IMR-90 (cell line): ENCODE measurements at regions not wholly inside any gene's neighbourhood (a gene's known extent, or its start where the extent isn't known, plus 50 kb on each side); places are given as distances from the start of the nearest gene placed in this dataset.

ENCODE experiments used
- ATAC-seq: fragments of 200-7000 bp; cut with Tn5 transposase; 2 replicates; pipeline ENCODE4 v1.9.1; 2020; ENCODE audit warnings: low read depth, mild to moderate bottlenecking, moderate library complexity
- BruUV-seq: library from RNA; stranded (reverse); fragments of 400-500 nt; replicated peaks from 2 replicates; lab custom pipeline; 2021; lab: Mats Ljungman, UMichigan
- CTCF ChIA-PET: fragments of 300-600 bp; formaldehyde crosslinking; extraction: SDS; loops from one replicate; lab custom pipeline; 2021; ENCODE audit warnings: antibody characterized with exemption; lab: Yijun Ruan, JAX
- POLR2A ChIA-PET: fragments of 300-600 bp; sonication (Branson Sonifier 250); formaldehyde crosslinking; loops from one replicate; lab custom pipeline; 2022; ENCODE audit warnings: antibody characterized with exemption; ENCODE audit not compliant: unreplicated experiment; lab: Charles Lee
- DNase-seq: peaks from one replicate; pipeline ENCODE4 v3.0.0; 2013
- H2AFZ ChIP-seq: replicated peaks from 2 replicates; pipeline ENCODE3; 2013; ENCODE audit warnings: low read length, mild to moderate bottlenecking; ENCODE audit not compliant: poor library complexity
- H2AK5ac ChIP-seq: 2 replicates; pipeline ENCODE4 v1.6.1; 2013; ENCODE audit warnings: low read depth, low read length, inconsistent platforms
- H2AK9ac ChIP-seq: replicated peaks from 2 replicates; pipeline ENCODE3; 2013; ENCODE audit warnings: mild to moderate bottlenecking, low read depth, low read length, moderate library complexity; ENCODE audit not compliant: poor library complexity
- H2BK120ac ChIP-seq: 2 replicates; pipeline ENCODE4 v1.6.1; 2013; ENCODE audit warnings: low read depth, low read length, inconsistent platforms
- H2BK15ac ChIP-seq: 3 replicates; pipeline ENCODE4 v1.6.1; 2013; ENCODE audit warnings: low read depth, low read length, inconsistent platforms
- H2BK20ac ChIP-seq: 2 replicates; pipeline ENCODE4 v1.6.1; 2013; ENCODE audit warnings: low read depth, mild to moderate bottlenecking, inconsistent platforms, low read length, moderate library complexity
- H2BK5ac ChIP-seq: 2 replicates; pipeline ENCODE4 v1.6.1; 2013; ENCODE audit warnings: mild to moderate bottlenecking, low read depth, low read length, inconsistent platforms; ENCODE audit not compliant: poor library complexity, severe bottlenecking
- H3K14ac ChIP-seq: replicated peaks from 2 replicates; pipeline ENCODE4 v1.6.1; 2013; ENCODE audit warnings: low read depth, low read length, inconsistent platforms
- H3K18ac ChIP-seq: 2 replicates; pipeline ENCODE4 v1.6.1; 2013; ENCODE audit warnings: low read depth, low read length, control low read depth
- H3K23ac ChIP-seq: 2 replicates; pipeline ENCODE4 v1.6.1; 2013; ENCODE audit warnings: low read depth, low read length, inconsistent platforms
- H3K27ac ChIP-seq: 2 replicates; pipeline ENCODE4 v1.5.1; 2013; ENCODE audit warnings: mild to moderate bottlenecking, control low read depth, low read length; ENCODE audit not compliant: insufficient read depth
- H3K27me3 ChIP-seq: 2 replicates; pipeline ENCODE4 v1.6.1; 2013; ENCODE audit warnings: low read length; ENCODE audit not compliant: control insufficient read depth, insufficient read depth
- H3K36me3 ChIP-seq: 2 replicates; pipeline ENCODE4 v1.6.1; 2013; ENCODE audit warnings: low read length, mixed read lengths; ENCODE audit not compliant: control insufficient read depth, insufficient read depth
- H3K4ac ChIP-seq: 2 replicates; pipeline ENCODE4 v1.6.1; 2013; ENCODE audit warnings: low read depth, low read length, inconsistent platforms
- H3K4me1 ChIP-seq: 2 replicates; pipeline ENCODE4 v1.6.1; 2013; ENCODE audit warnings: low read length, mixed read lengths; ENCODE audit not compliant: control insufficient read depth, insufficient read depth
- H3K4me2 ChIP-seq: 2 replicates; pipeline ENCODE4 v1.6.1; 2013; ENCODE audit warnings: low read depth, mild to moderate bottlenecking, control low read depth, low read length, moderate library complexity
- H3K4me3 ChIP-seq: 2 replicates; pipeline ENCODE4 v1.5.1; 2013; ENCODE audit warnings: low read depth, mild to moderate bottlenecking, control low read depth, low read length, moderate library complexity; ENCODE audit not compliant: insufficient read depth
- H3K56ac ChIP-seq: 2 replicates; pipeline ENCODE4 v1.6.1; 2013; ENCODE audit warnings: low read length, inconsistent platforms; ENCODE audit not compliant: insufficient read depth; ENCODE audit errors: extremely low read depth
- H3K79me1 ChIP-seq, 2 experiments: 2 replicates each; pipeline ENCODE4 v1.6.1; 2013; ENCODE audit warnings: low read length in 2 of 2, inconsistent platforms in 1 of 2, low read depth in 1 of 2
- H3K9ac ChIP-seq: 2 replicates; pipeline ENCODE4 v1.6.1; 2013; ENCODE audit warnings: low read depth, low read length, control low read depth
- H3K9me1 ChIP-seq: 2 replicates; pipeline ENCODE4 v1.6.1; 2013; ENCODE audit warnings: low read length, inconsistent platforms; ENCODE audit not compliant: insufficient read depth
- H3K9me3 ChIP-seq: 2 replicates; pipeline ENCODE4 v1.6.1; 2013; ENCODE audit warnings: low read length; ENCODE audit not compliant: control insufficient read depth, insufficient read depth
- H4K20me1 ChIP-seq: 2 replicates; pipeline ENCODE4 v1.6.1; 2013; ENCODE audit warnings: low read length, inconsistent platforms; ENCODE audit not compliant: insufficient read depth
- H4K5ac ChIP-seq: 2 replicates; pipeline ENCODE4 v1.6.1; 2013; ENCODE audit warnings: mild to moderate bottlenecking, low read depth, low read length, control low read depth
- H4K8ac ChIP-seq, 2 experiments: 2 replicates each; pipeline ENCODE4 v1.6.1; 2013; ENCODE audit warnings: low read depth in 2 of 2, low read length in 2 of 2, control low read depth in 1 of 2, inconsistent platforms in 1 of 2
- H4K91ac ChIP-seq: 2 replicates; pipeline ENCODE4 v1.6.1; 2013; ENCODE audit warnings: low read depth, low read length, inconsistent platforms; ENCODE audit not compliant: insufficient read depth
- BHLHE40 ChIP-seq: fragments of 150-350 bp; IDR thresholded peaks from 2 replicates; pipeline ENCODE4 v1.6.1; 2016; ENCODE audit warnings: mild to moderate bottlenecking, low read depth, low read length
- CEBPB ChIP-seq: IDR thresholded peaks from 2 replicates; pipeline ENCODE4 v1.6.1; 2012; ENCODE audit warnings: low read depth, low read length, improper control_type of control experiment
- CHD1 ChIP-seq: IDR thresholded peaks from 2 replicates; pipeline ENCODE4 v1.6.1; 2012; ENCODE audit warnings: low read depth, low read length, improper control_type of control experiment
- ELK1 ChIP-seq: fragments of 150-350 bp; IDR thresholded peaks from 2 replicates; pipeline ENCODE4 v1.6.1; 2016; ENCODE audit warnings: low read depth, mild to moderate bottlenecking, low read length, moderate library complexity, borderline replicate concordance
- MAFK ChIP-seq: IDR thresholded peaks from 2 replicates; pipeline ENCODE4 v1.6.1; 2012; ENCODE audit warnings: low read depth, low read length, improper control_type of control experiment
- MAZ ChIP-seq: IDR thresholded peaks from 2 replicates; pipeline ENCODE4 v1.6.1; 2012; ENCODE audit warnings: low read depth, mild to moderate bottlenecking, low read length, improper control_type of control experiment, moderate library complexity, borderline replicate concordance
- MXI1 ChIP-seq: IDR thresholded peaks from 2 replicates; pipeline ENCODE4 v1.6.1; 2012; ENCODE audit warnings: low read depth, mild to moderate bottlenecking, low read length, moderate library complexity, borderline replicate concordance
- NFE2L2 ChIP-seq: fragments of 150-350 bp; IDR thresholded peaks from 2 replicates; pipeline ENCODE4 v1.6.1; 2016; ENCODE audit warnings: low read depth, mild to moderate bottlenecking, low read length
- POLR2A ChIP-seq: IDR thresholded peaks from 2 replicates; pipeline ENCODE4 v1.6.1; 2012; ENCODE audit warnings: mild to moderate bottlenecking, low read depth, low read length
- RAD21 ChIP-seq: IDR thresholded peaks from 2 replicates; pipeline ENCODE4 v1.6.1; 2012; ENCODE audit warnings: low read length, improper control_type of control experiment
- RCOR1 ChIP-seq: IDR thresholded peaks from 2 replicates; pipeline ENCODE4 v1.6.1; 2012; ENCODE audit warnings: mild to moderate bottlenecking, low read length, improper control_type of control experiment; ENCODE audit not compliant: insufficient replicate concordance
- RFX5 ChIP-seq: IDR thresholded peaks from 2 replicates; pipeline ENCODE4 v1.8.0; 2012; ENCODE audit warnings: low read depth, mild to moderate bottlenecking, low read length, moderate library complexity
- SMC3 ChIP-seq: fragments of 150-350 bp; IDR thresholded peaks from 2 replicates; pipeline ENCODE4 v1.6.1; 2016; ENCODE audit warnings: low read depth, mild to moderate bottlenecking, antibody characterized with exemption, low read length, moderate library complexity
- USF2 ChIP-seq: fragments of 150-350 bp; IDR thresholded peaks from 2 replicates; pipeline ENCODE4 v1.6.1; 2017; ENCODE audit warnings: mild to moderate bottlenecking, antibody characterized with exemption, low read length, low read depth
- WGBS, 2 experiments: methylation state at CpG; one replicate each; pipeline versions ENCODE4 v1.1.5 to v1.1.7; 2013; ENCODE audit warnings: missing lambda C conversion rate in 2 of 2; ENCODE audit not compliant: insufficient read length in 1 of 2; ENCODE audit errors: extremely low coverage in 2 of 2; 5-methylcytosine and 5-hydroxymethylcytosine counted together
- dilution Hi-C: fragments of 300-500 bp; cut with HindIII; formaldehyde crosslinking; loops from one replicate; pipeline ENCODE4 v1.14.3; 2018; ENCODE audit warnings: low sequenced_read_pairs; ENCODE audit not compliant: unreplicated experiment
- in situ Hi-C: fragments of 300-500 bp; cut with MboI; formaldehyde crosslinking; loops from 3 replicates; pipeline ENCODE4 v1.14.3; 2019; ENCODE audit warnings: low sequenced_read_pairs, inconsistent platforms, mixed read lengths
- intact Hi-C: fragments of 100-400 bp; cut with micrococcal nuclease; formaldehyde crosslinking; loops from 2 replicates; pipeline ENCODE4 v1.10.0; 2022

GRCh38 chr2:16729335-16729734 lies 63.7 kb upstream of the CYRIA start:
- no peak overlapping the region for H4K5ac ChIP-seq
- H3K23ac ChIP-seq: no peak overlapping the region
- H3K14ac ChIP-seq: no peak overlapping the region
- no peak for ATAC-seq
- POLR2A ChIA-PET: no interaction called here
- no peak overlapping the region for H3K4me2 ChIP-seq
- no peak overlapping the region for H3K27ac ChIP-seq
- H4K91ac ChIP-seq: no peak overlapping the region
- no peaks in the 10 kb centered on the region for H3K9me1 ChIP-seq
- 20% methylated on average over 1 of the region's 5 CpGs; no CpG with 5 or more reads in 1 of the 2 experiments for WGBS, 2 experiments
- no peak overlapping the region for H2AK5ac ChIP-seq
- H3K4ac ChIP-seq: no peak overlapping the region
- dilution Hi-C loops: no loop called here
- CTCF ChIA-PET: no interaction called here
- in situ Hi-C loops: no loop called here
- no peak overlapping the region for H2BK20ac ChIP-seq
- no peaks in the 10 kb centered on the region for H3K36me3 ChIP-seq
- intact Hi-C loops: loop anchor here (5.0 kb wide), 1 partner anchor 62 kb away; the partner anchor contains the start of gene CYRIA
- H3K18ac ChIP-seq: no peak overlapping the region
- H3K9me3 ChIP-seq: no peaks in the 10 kb centered on the region
- no peak overlapping the region for H3K56ac ChIP-seq
- no peaks in the 10 kb centered on the region for H3K27me3 ChIP-seq
- H2AFZ ChIP-seq: no peak overlapping the region
- H3K4me3 ChIP-seq: no peak overlapping the region
- H3K79me1 ChIP-seq: no peaks in the 10 kb centered on the region
- H3K9ac ChIP-seq: no peak overlapping the region
- no peak for DNase-seq
- H2AK9ac ChIP-seq: no peak overlapping the region
- BruUV-seq: no TSS peak
- no peaks in the 10 kb centered on the region for H3K4me1 ChIP-seq
- H2BK120ac ChIP-seq: no peak overlapping the region
- TF ChIP-seq USF2 (no peak), RFX5 (no peak), MXI1 (no peak), POLR2A (no peak), CEBPB (no peak), MAFK (no peak), CHD1 (no peak), MAZ (no peak), ELK1 (no peak), RCOR1 (no peak), NFE2L2 (no peak), SMC3 (no peak), BHLHE40 (no peak), RAD21 (no peak)
- no peak overlapping the region for H4K8ac ChIP-seq
- H4K20me1 ChIP-seq: no peaks in the 10 kb centered on the region
- H2BK5ac ChIP-seq: no peak overlapping the region
- H2BK15ac ChIP-seq: no peak overlapping the region
